ENCODE measurements at regions not wholly inside any gene's neighbourhood (a gene's known extent, or its start where the extent isn't known, plus 50 kb on each side); places are given as distances from the start of the nearest gene placed in this dataset.

GRCh38 chr2:153138651-153139375 lies 339.7 kb downstream of the RPRM start:
- H3K36me3 ChIP-seq (ENCODE audit: control insufficient read depth, low read length) = no peaks in the 10 kb centered on the region
- H3F3A ChIP-seq (ENCODE audit: control insufficient read depth, insufficient read depth) = no peaks in the 10 kb centered on the region
- H3K4me2 ChIP-seq (ENCODE audit: low read length) = no peak overlapping the region
- no peaks in the 10 kb centered on the region for H3K4me1 ChIP-seq (ENCODE audit: control insufficient read depth, low read length)
- H3K79me2 ChIP-seq (ENCODE audit: control insufficient read depth, low read length) = no peaks in the 10 kb centered on the region
- H3K9me3 ChIP-seq (ENCODE audit: control insufficient read depth, insufficient read depth, low read length) = no peaks in the 10 kb centered on the region
- TF ChIP-seq CTCF (IDR thresholded peaks at IDR 0.05; ENCODE audit: low read depth, low read length, poor library complexity, severe bottlenecking) = no peak
- no peak overlapping the region for H3K27ac ChIP-seq (ENCODE audit: low read depth, low read length)
- no peaks in the 10 kb centered on the region for H3K9me2 ChIP-seq (replicated peaks; ENCODE audit: control insufficient read depth, low read length)
- H3K4me3 ChIP-seq (ENCODE audit: low read length) = no peak overlapping the region
- H3K27me3 ChIP-seq (ENCODE audit: control insufficient read depth, low read length) = no peaks in the 10 kb centered on the region
- H4K20me1 ChIP-seq (ENCODE audit: control insufficient read depth, insufficient read depth, low read depth, low read length) = no peaks in the 10 kb centered on the region

GRCh38 chr2:153136216-153136615 lies 342.3 kb downstream of the RPRM start:
- H3K27ac ChIP-seq (ENCODE audit: low read depth, low read length) = no peak overlapping the region
- H3K36me3 ChIP-seq (ENCODE audit: control insufficient read depth, low read length) = no peaks in the 10 kb centered on the region
- TF ChIP-seq EZH2phosphoT487 (IDR thresholded peaks at IDR 0.05; ENCODE audit: borderline replicate concordance, low read length) (no peak), CTCF (IDR thresholded peaks at IDR 0.05; ENCODE audit: low read depth, low read length, poor library complexity, severe bottlenecking) (no peak)
- H3K9me3 ChIP-seq (ENCODE audit: control insufficient read depth, insufficient read depth, low read length) = no peaks in the 10 kb centered on the region
- no peaks in the 10 kb centered on the region for H3K9me2 ChIP-seq (replicated peaks; ENCODE audit: control insufficient read depth, low read length)
- H3K4me1 ChIP-seq (ENCODE audit: control insufficient read depth, low read length) = no peaks in the 10 kb centered on the region
- H3F3A ChIP-seq (ENCODE audit: control insufficient read depth, insufficient read depth) = no peaks in the 10 kb centered on the region
- H4K20me1 ChIP-seq (ENCODE audit: control insufficient read depth, insufficient read depth, low read depth, low read length) = no peaks in the 10 kb centered on the region
- no peaks in the 10 kb centered on the region for H3K27me3 ChIP-seq (ENCODE audit: control insufficient read depth, low read length)
- no peak overlapping the region for H3K4me3 ChIP-seq (ENCODE audit: low read length)
- H3K79me2 ChIP-seq (ENCODE audit: control insufficient read depth, low read length) = no peaks in the 10 kb centered on the region
- H3K4me2 ChIP-seq (ENCODE audit: low read length) = no peak overlapping the region

GRCh38 chr2:153134725-153135124 lies 343.8 kb downstream of the RPRM start:
- Histone ChIP-seq H3K4me1 (ENCODE audit: control insufficient read depth, low read length) (no peaks in the 10 kb centered on the region), H3K27ac (ENCODE audit: low read depth, low read length) (no peak overlapping the region)
- TF ChIP-seq CTCF (IDR thresholded peaks at IDR 0.05; ENCODE audit: low read depth, low read length, poor library complexity, severe bottlenecking) (no peak), EZH2phosphoT487 (IDR thresholded peaks at IDR 0.05; ENCODE audit: borderline replicate concordance, low read length) (no peak)

More at GRCh38 chr2:153134725-153135124, 343.8 kb downstream of the RPRM start:
- H3K9me3 ChIP-seq (ENCODE audit: control insufficient read depth, insufficient read depth, low read length) = no peaks in the 10 kb centered on the region
- H3K9me2 ChIP-seq (replicated peaks; ENCODE audit: control insufficient read depth, low read length) = no peaks in the 10 kb centered on the region
- H3K36me3 ChIP-seq (ENCODE audit: control insufficient read depth, low read length) = no peaks in the 10 kb centered on the region
- H3F3A ChIP-seq (ENCODE audit: control insufficient read depth, insufficient read depth) = no peaks in the 10 kb centered on the region
- no peaks in the 10 kb centered on the region for H4K20me1 ChIP-seq (ENCODE audit: control insufficient read depth, insufficient read depth, low read depth, low read length)
- H3K27me3 ChIP-seq (ENCODE audit: control insufficient read depth, low read length) = no peaks in the 10 kb centered on the region
- H3K4me3 ChIP-seq (ENCODE audit: low read length) = no peak overlapping the region
- no peak overlapping the region for H3K4me2 ChIP-seq (ENCODE audit: low read length)
- H3K79me2 ChIP-seq (ENCODE audit: control insufficient read depth, low read length) = no peaks in the 10 kb centered on the region

Data from DOHH2 (cell line).